IMR-90 (cell line): ENCODE measurements at regions not wholly inside any gene's neighbourhood (a gene's known extent, or its start where the extent isn't known, plus 50 kb on each side); places are given as distances from the start of the nearest gene placed in this dataset.

Experiments
- ATAC-seq: fragments of 200-7000 bp; cut with Tn5 transposase; 2 replicates; pipeline ENCODE4 v1.9.1; 2020; ENCODE audit warnings: low read depth, mild to moderate bottlenecking, moderate library complexity
- BruUV-seq: library from RNA; stranded (reverse); fragments of 400-500 nt; replicated peaks from 2 replicates; lab custom pipeline; 2021; lab: Mats Ljungman, UMichigan
- CTCF ChIA-PET: fragments of 300-600 bp; formaldehyde crosslinking; extraction: SDS; loops from one replicate; lab custom pipeline; 2021; ENCODE audit warnings: antibody characterized with exemption; lab: Yijun Ruan, JAX
- POLR2A ChIA-PET: fragments of 300-600 bp; sonication (Branson Sonifier 250); formaldehyde crosslinking; loops from one replicate; lab custom pipeline; 2022; ENCODE audit warnings: antibody characterized with exemption; ENCODE audit not compliant: unreplicated experiment; lab: Charles Lee
- DNase-seq: peaks from one replicate; pipeline ENCODE4 v3.0.0; 2013
- H2AFZ ChIP-seq: replicated peaks from 2 replicates; pipeline ENCODE3; 2013; ENCODE audit warnings: low read length, mild to moderate bottlenecking; ENCODE audit not compliant: poor library complexity
- H2AK5ac ChIP-seq: 2 replicates; pipeline ENCODE4 v1.6.1; 2013; ENCODE audit warnings: low read depth, low read length, inconsistent platforms
- H2AK9ac ChIP-seq: replicated peaks from 2 replicates; pipeline ENCODE3; 2013; ENCODE audit warnings: mild to moderate bottlenecking, low read depth, low read length, moderate library complexity; ENCODE audit not compliant: poor library complexity
- H2BK120ac ChIP-seq: 2 replicates; pipeline ENCODE4 v1.6.1; 2013; ENCODE audit warnings: low read depth, low read length, inconsistent platforms
- H2BK15ac ChIP-seq: 3 replicates; pipeline ENCODE4 v1.6.1; 2013; ENCODE audit warnings: low read depth, low read length, inconsistent platforms
- H2BK20ac ChIP-seq: 2 replicates; pipeline ENCODE4 v1.6.1; 2013; ENCODE audit warnings: low read depth, mild to moderate bottlenecking, inconsistent platforms, low read length, moderate library complexity
- H2BK5ac ChIP-seq: 2 replicates; pipeline ENCODE4 v1.6.1; 2013; ENCODE audit warnings: mild to moderate bottlenecking, low read depth, low read length, inconsistent platforms; ENCODE audit not compliant: poor library complexity, severe bottlenecking
- H3K14ac ChIP-seq: replicated peaks from 2 replicates; pipeline ENCODE4 v1.6.1; 2013; ENCODE audit warnings: low read depth, low read length, inconsistent platforms
- H3K18ac ChIP-seq: 2 replicates; pipeline ENCODE4 v1.6.1; 2013; ENCODE audit warnings: low read depth, low read length, control low read depth
- H3K23ac ChIP-seq: 2 replicates; pipeline ENCODE4 v1.6.1; 2013; ENCODE audit warnings: low read depth, low read length, inconsistent platforms
- H3K27ac ChIP-seq: 2 replicates; pipeline ENCODE4 v1.5.1; 2013; ENCODE audit warnings: mild to moderate bottlenecking, control low read depth, low read length; ENCODE audit not compliant: insufficient read depth
- H3K27me3 ChIP-seq: 2 replicates; pipeline ENCODE4 v1.6.1; 2013; ENCODE audit warnings: low read length; ENCODE audit not compliant: control insufficient read depth, insufficient read depth
- H3K36me3 ChIP-seq: 2 replicates; pipeline ENCODE4 v1.6.1; 2013; ENCODE audit warnings: low read length, mixed read lengths; ENCODE audit not compliant: control insufficient read depth, insufficient read depth
- H3K4ac ChIP-seq: 2 replicates; pipeline ENCODE4 v1.6.1; 2013; ENCODE audit warnings: low read depth, low read length, inconsistent platforms
- H3K4me1 ChIP-seq: 2 replicates; pipeline ENCODE4 v1.6.1; 2013; ENCODE audit warnings: low read length, mixed read lengths; ENCODE audit not compliant: control insufficient read depth, insufficient read depth
- H3K4me2 ChIP-seq: 2 replicates; pipeline ENCODE4 v1.6.1; 2013; ENCODE audit warnings: low read depth, mild to moderate bottlenecking, control low read depth, low read length, moderate library complexity
- H3K4me3 ChIP-seq: 2 replicates; pipeline ENCODE4 v1.5.1; 2013; ENCODE audit warnings: low read depth, mild to moderate bottlenecking, control low read depth, low read length, moderate library complexity; ENCODE audit not compliant: insufficient read depth
- H3K56ac ChIP-seq: 2 replicates; pipeline ENCODE4 v1.6.1; 2013; ENCODE audit warnings: low read length, inconsistent platforms; ENCODE audit not compliant: insufficient read depth; ENCODE audit errors: extremely low read depth
- H3K79me1 ChIP-seq, 2 experiments: 2 replicates each; pipeline ENCODE4 v1.6.1; 2013; ENCODE audit warnings: low read length in 2 of 2, inconsistent platforms in 1 of 2, low read depth in 1 of 2
- H3K9ac ChIP-seq: 2 replicates; pipeline ENCODE4 v1.6.1; 2013; ENCODE audit warnings: low read depth, low read length, control low read depth
- H3K9me1 ChIP-seq: 2 replicates; pipeline ENCODE4 v1.6.1; 2013; ENCODE audit warnings: low read length, inconsistent platforms; ENCODE audit not compliant: insufficient read depth
- H3K9me3 ChIP-seq: 2 replicates; pipeline ENCODE4 v1.6.1; 2013; ENCODE audit warnings: low read length; ENCODE audit not compliant: control insufficient read depth, insufficient read depth
- H4K20me1 ChIP-seq: 2 replicates; pipeline ENCODE4 v1.6.1; 2013; ENCODE audit warnings: low read length, inconsistent platforms; ENCODE audit not compliant: insufficient read depth
- H4K5ac ChIP-seq: 2 replicates; pipeline ENCODE4 v1.6.1; 2013; ENCODE audit warnings: mild to moderate bottlenecking, low read depth, low read length, control low read depth
- H4K8ac ChIP-seq, 2 experiments: 2 replicates each; pipeline ENCODE4 v1.6.1; 2013; ENCODE audit warnings: low read depth in 2 of 2, low read length in 2 of 2, control low read depth in 1 of 2, inconsistent platforms in 1 of 2
- H4K91ac ChIP-seq: 2 replicates; pipeline ENCODE4 v1.6.1; 2013; ENCODE audit warnings: low read depth, low read length, inconsistent platforms; ENCODE audit not compliant: insufficient read depth
- BHLHE40 ChIP-seq: fragments of 150-350 bp; IDR thresholded peaks from 2 replicates; pipeline ENCODE4 v1.6.1; 2016; ENCODE audit warnings: mild to moderate bottlenecking, low read depth, low read length
- CEBPB ChIP-seq: IDR thresholded peaks from 2 replicates; pipeline ENCODE4 v1.6.1; 2012; ENCODE audit warnings: low read depth, low read length, improper control_type of control experiment
- CHD1 ChIP-seq: IDR thresholded peaks from 2 replicates; pipeline ENCODE4 v1.6.1; 2012; ENCODE audit warnings: low read depth, low read length, improper control_type of control experiment
- CTCF ChIP-seq: conservative IDR thresholded peaks from 2 replicates; pipeline ENCODE4 v1.5.1; 2012; ENCODE audit warnings: mild to moderate bottlenecking, low read depth, low read length, improper control_type of control experiment
- ELK1 ChIP-seq: fragments of 150-350 bp; IDR thresholded peaks from 2 replicates; pipeline ENCODE4 v1.6.1; 2016; ENCODE audit warnings: low read depth, mild to moderate bottlenecking, low read length, moderate library complexity, borderline replicate concordance
- FOS ChIP-seq: fragments of 150-350 bp; IDR thresholded peaks from 2 replicates; pipeline ENCODE4 v1.6.1; 2016; ENCODE audit warnings: low read depth, low read length
- MAFK ChIP-seq: IDR thresholded peaks from 2 replicates; pipeline ENCODE4 v1.6.1; 2012; ENCODE audit warnings: low read depth, low read length, improper control_type of control experiment
- MAZ ChIP-seq: IDR thresholded peaks from 2 replicates; pipeline ENCODE4 v1.6.1; 2012; ENCODE audit warnings: low read depth, mild to moderate bottlenecking, low read length, improper control_type of control experiment, moderate library complexity, borderline replicate concordance
- MXI1 ChIP-seq: IDR thresholded peaks from 2 replicates; pipeline ENCODE4 v1.6.1; 2012; ENCODE audit warnings: low read depth, mild to moderate bottlenecking, low read length, moderate library complexity, borderline replicate concordance
- NFE2L2 ChIP-seq: fragments of 150-350 bp; IDR thresholded peaks from 2 replicates; pipeline ENCODE4 v1.6.1; 2016; ENCODE audit warnings: low read depth, mild to moderate bottlenecking, low read length
- POLR2A ChIP-seq: IDR thresholded peaks from 2 replicates; pipeline ENCODE4 v1.6.1; 2012; ENCODE audit warnings: mild to moderate bottlenecking, low read depth, low read length
- RAD21 ChIP-seq: IDR thresholded peaks from 2 replicates; pipeline ENCODE4 v1.6.1; 2012; ENCODE audit warnings: low read length, improper control_type of control experiment
- RCOR1 ChIP-seq: IDR thresholded peaks from 2 replicates; pipeline ENCODE4 v1.6.1; 2012; ENCODE audit warnings: mild to moderate bottlenecking, low read length, improper control_type of control experiment; ENCODE audit not compliant: insufficient replicate concordance
- RFX5 ChIP-seq: IDR thresholded peaks from 2 replicates; pipeline ENCODE4 v1.8.0; 2012; ENCODE audit warnings: low read depth, mild to moderate bottlenecking, low read length, moderate library complexity
- SMC3 ChIP-seq: fragments of 150-350 bp; IDR thresholded peaks from 2 replicates; pipeline ENCODE4 v1.6.1; 2016; ENCODE audit warnings: low read depth, mild to moderate bottlenecking, antibody characterized with exemption, low read length, moderate library complexity
- USF2 ChIP-seq: fragments of 150-350 bp; IDR thresholded peaks from 2 replicates; pipeline ENCODE4 v1.6.1; 2017; ENCODE audit warnings: mild to moderate bottlenecking, antibody characterized with exemption, low read length, low read depth
- WGBS, 2 experiments: methylation state at CpG; one replicate each; pipeline versions ENCODE4 v1.1.5 to v1.1.7; 2013; ENCODE audit warnings: missing lambda C conversion rate in 2 of 2; ENCODE audit not compliant: insufficient read length in 1 of 2; ENCODE audit errors: extremely low coverage in 2 of 2; 5-methylcytosine and 5-hydroxymethylcytosine counted together
- dilution Hi-C: fragments of 300-500 bp; cut with HindIII; formaldehyde crosslinking; loops from one replicate; pipeline ENCODE4 v1.14.3; 2018; ENCODE audit warnings: low sequenced_read_pairs; ENCODE audit not compliant: unreplicated experiment
- in situ Hi-C: fragments of 300-500 bp; cut with MboI; formaldehyde crosslinking; loops from 3 replicates; pipeline ENCODE4 v1.14.3; 2019; ENCODE audit warnings: low sequenced_read_pairs, inconsistent platforms, mixed read lengths
- intact Hi-C: fragments of 100-400 bp; cut with micrococcal nuclease; formaldehyde crosslinking; loops from 2 replicates; pipeline ENCODE4 v1.10.0; 2022

- no peaks in the 10 kb centered on the region for H3K27me3 ChIP-seq
- H3K36me3 ChIP-seq, result no peaks in the 10 kb centered on the region
- no peak overlapping the region for H2AK5ac ChIP-seq
- no peak overlapping the region for H3K9ac ChIP-seq
- peaks cover 5% of the 10 kb centered on the region for H3K9me3 ChIP-seq
- H2BK5ac ChIP-seq, result no peak overlapping the region
- H3K4me1 ChIP-seq, result no peaks in the 10 kb centered on the region
- H2AFZ ChIP-seq, result no peak overlapping the region
- no peak overlapping the region for H2BK15ac ChIP-seq
- DNase-seq (no peak), ATAC-seq (no peak)
- CTCF ChIA-PET, result no interaction called here
- no peak overlapping the region for H3K14ac ChIP-seq
- no peak for TF ChIP-seq CHD1
- TF ChIP-seq USF2, result no peak
- TF ChIP-seq FOS, result no peak
- TF ChIP-seq CTCF, result no peak
- TF ChIP-seq MAFK, result no peak
- no peak for TF ChIP-seq RFX5
- TF ChIP-seq NFE2L2, result no peak
- no peak for TF ChIP-seq MXI1
- no peak for TF ChIP-seq ELK1
- TF ChIP-seq POLR2A, result no peak
- TF ChIP-seq BHLHE40, result no peak
- no peak for TF ChIP-seq RCOR1
- no peak for TF ChIP-seq MAZ
- no peak for TF ChIP-seq CEBPB
- TF ChIP-seq SMC3, result no peak
- TF ChIP-seq RAD21, result no peak
- H3K18ac ChIP-seq, result no peak overlapping the region
- no peak overlapping the region for H4K91ac ChIP-seq
- no peak overlapping the region for H2BK120ac ChIP-seq
- intact Hi-C loops (no loop called here), in situ Hi-C loops (no loop called here), dilution Hi-C loops (no loop called here)
- H3K23ac ChIP-seq, result no peak overlapping the region
- WGBS, 2 experiments, result no CpG with 5 or more reads among the region's 5 CpGs
- H4K20me1 ChIP-seq, result no peaks in the 10 kb centered on the region
- no peak overlapping the region for H2BK20ac ChIP-seq
- POLR2A ChIA-PET, result no interaction called here
- H3K4ac ChIP-seq, result no peak overlapping the region
- no peak overlapping the region for H2AK9ac ChIP-seq
- H3K9me1 ChIP-seq, result no peaks in the 10 kb centered on the region
- no peak overlapping the region for H4K8ac ChIP-seq
- no peak overlapping the region for H3K4me2 ChIP-seq
- no peak overlapping the region for H3K27ac ChIP-seq
- H3K4me3 ChIP-seq, result no peak overlapping the region
- no peak overlapping the region for H3K56ac ChIP-seq
- H3K79me1 ChIP-seq, result no peaks in the 10 kb centered on the region
- H4K5ac ChIP-seq, result no peak overlapping the region
- BruUV-seq, result no TSS peak
These were observed 165.0 kb downstream of the RSL24D1 start for GRCh38 chr15:55031727-55032126.
